ENCODE measurements at regions not wholly inside any gene's neighbourhood (a gene's known extent, or its start where the extent isn't known, plus 50 kb on each side); places are given as distances from the start of the nearest gene placed in this dataset.

DNA sequence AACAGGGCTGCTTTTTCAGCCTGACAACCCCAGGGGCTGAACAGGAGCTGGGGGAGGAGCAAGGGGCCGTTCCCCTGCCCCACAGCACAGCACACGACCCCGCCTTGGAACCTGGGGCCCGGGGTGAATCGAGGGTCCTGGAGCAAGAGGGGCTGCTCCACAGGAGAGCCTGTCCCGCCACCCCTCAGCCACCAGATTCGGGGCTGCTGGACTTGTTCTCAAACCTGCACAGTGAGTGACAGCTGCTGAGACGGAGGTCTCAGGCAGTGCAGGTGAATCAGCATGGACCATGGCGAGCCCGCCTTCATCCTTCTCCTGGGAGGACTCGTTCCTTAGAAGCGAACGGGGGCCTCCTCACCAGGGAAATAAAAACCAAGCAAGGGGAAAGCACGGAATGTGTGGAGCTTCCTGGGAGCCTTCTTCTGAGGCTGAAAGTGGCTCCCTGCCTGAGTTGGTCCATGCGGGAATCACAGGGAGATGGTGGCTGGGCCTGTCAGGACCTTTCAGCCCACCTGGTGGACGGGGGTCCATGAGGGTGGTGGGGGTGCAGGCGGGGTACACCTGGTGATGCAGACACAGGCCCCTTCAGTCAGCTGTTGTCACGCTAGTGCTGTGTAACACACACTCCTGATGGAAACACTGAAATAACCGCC is 125.4 kb downstream of the SIK1 start:
- DNase-seq = no peak

- DNase-seq = no peak
Measured at GRCh38 chr21:43300496-43301408, 126.2 kb downstream of the SIK1 start.

DNA sequence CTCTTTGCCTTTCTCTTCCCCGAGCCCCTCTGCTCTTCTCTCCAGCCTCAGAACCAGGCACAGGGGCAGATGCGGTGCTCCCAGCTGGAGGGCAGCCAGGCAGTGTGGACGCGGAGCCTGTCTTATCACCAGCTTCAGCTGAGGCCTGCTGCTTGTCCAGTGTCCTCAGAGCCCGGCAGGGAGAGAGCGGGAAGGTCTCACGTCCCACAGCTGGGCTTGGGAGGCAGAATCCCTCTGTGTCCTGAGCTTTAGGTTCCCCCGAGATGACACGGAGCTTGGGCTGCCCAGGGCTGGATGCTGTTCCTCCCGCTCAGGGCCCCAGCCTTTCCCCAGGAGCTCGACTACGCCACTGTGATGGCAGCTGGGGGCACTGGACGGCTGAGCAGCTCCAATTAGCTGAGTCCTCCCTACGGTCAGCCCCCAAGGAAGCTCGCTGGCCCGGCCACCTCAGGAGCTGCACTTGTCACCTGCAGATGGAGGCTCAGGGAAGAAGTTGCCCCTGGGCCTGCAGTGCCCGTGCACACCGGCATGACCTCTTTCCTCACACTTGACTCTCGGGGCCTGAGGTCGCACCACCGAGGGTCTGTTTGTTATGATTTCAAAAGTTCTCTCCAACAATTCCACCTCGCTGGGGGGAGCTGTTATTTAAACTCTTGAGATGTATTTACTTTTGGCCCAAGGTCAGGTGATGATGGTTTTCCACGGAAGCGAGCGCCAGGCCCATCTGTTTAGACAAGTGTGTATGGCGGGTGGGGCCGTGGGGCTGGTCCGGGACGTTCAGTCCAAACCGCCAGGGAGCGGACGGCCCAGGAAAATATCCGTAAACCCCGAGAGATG is 127.3 kb downstream of the SIK1 start:
- DNase-seq = no peak

GRCh38 chr21:43298546-43299440 is 128.1 kb downstream of the SIK1 start:
- no peak for DNase-seq

DNA sequence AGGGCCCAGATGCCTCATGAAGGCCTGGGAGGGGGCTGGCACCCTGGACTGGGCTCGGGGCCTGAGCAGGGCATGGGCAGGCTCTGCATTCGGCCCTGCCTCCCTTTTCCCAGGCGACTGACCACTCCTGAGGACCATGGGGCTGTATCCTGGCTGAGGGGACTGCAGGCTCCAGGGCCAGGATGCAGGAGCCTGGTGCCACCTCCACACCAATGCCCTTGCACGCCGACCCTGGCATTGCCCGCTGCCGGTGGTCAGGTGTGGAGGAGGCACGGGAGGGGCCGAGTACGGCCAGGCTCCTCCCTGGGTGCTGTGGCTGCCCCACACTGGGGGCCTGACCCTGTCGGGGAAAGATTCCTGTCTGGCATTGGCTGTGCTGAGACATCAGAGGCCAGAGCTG is 128.9 kb downstream of the SIK1 start:
- DNase-seq = no peak

DNA sequence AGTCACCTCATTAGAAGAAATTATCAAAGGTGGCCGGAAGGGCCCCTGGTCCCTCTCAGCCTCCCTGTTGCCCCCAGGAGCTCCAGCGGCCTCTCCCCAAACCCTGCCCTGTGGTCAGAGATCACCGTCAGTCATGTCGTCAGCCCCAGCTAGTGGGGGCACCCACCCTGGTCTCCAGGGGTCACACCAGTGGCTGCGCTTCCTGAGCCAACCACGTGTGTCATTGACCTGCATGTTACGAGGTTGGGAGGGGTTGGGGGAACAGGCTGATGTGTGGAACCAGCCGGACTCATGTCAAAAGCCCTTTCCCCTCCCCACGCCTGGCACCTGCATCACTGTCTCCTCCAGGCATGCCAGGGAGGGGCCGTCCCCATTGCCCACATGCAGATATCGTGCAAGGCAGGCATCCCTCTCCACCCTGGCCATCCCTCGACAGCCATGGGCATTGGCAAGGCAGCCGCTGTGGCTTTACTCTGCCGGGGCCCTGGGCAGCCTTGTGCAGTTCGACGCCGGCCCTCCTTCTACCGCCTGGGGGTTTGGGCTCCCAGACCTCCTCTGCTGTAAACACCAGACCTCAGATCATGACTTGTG is 128.7 kb downstream of the CRYAA start:
- no peak for DNase-seq

- no peak for DNase-seq
Measured at GRCh38 chr21:43295066-43295958, 126.5 kb downstream of the CRYAA start.

DNA sequence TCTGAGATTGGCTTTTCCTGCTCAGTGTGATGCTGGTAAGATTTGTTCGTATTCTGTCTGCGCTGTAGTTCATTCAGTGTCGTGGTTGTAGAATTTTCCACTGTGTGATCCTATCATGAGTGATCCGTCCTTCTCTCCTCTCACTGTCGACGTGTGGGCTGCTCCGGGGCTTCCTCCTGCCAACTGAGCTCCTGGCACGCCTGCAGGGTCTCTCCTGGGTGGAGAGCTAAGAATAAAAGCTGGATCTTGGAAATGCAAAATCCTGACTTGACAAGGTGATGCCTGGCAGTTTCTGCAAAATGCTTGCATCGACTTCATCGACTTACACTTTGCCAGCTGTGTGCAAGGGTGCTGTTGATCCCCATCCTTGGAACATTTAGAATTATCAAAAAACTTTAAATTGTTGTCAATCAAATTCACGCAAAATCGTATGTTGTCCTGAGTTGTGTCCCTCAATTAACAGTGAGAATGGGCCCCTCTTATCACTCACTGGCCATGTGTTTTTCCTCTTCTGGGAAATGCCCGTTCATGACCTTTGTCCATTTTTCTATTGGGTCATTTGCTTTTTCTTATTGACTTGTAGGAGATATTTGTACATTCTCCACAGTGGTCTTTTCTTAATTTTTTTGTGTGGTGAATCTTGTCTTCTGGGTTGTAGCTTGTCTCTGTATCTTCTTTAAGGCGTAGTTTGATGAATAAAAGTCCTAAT is 125.5 kb downstream of the CRYAA start:
- DNase-seq = no peak

- no peak for DNase-seq
Measured at GRCh38 chr21:43292866-43293142, 124.0 kb downstream of the CRYAA start.

DNA sequence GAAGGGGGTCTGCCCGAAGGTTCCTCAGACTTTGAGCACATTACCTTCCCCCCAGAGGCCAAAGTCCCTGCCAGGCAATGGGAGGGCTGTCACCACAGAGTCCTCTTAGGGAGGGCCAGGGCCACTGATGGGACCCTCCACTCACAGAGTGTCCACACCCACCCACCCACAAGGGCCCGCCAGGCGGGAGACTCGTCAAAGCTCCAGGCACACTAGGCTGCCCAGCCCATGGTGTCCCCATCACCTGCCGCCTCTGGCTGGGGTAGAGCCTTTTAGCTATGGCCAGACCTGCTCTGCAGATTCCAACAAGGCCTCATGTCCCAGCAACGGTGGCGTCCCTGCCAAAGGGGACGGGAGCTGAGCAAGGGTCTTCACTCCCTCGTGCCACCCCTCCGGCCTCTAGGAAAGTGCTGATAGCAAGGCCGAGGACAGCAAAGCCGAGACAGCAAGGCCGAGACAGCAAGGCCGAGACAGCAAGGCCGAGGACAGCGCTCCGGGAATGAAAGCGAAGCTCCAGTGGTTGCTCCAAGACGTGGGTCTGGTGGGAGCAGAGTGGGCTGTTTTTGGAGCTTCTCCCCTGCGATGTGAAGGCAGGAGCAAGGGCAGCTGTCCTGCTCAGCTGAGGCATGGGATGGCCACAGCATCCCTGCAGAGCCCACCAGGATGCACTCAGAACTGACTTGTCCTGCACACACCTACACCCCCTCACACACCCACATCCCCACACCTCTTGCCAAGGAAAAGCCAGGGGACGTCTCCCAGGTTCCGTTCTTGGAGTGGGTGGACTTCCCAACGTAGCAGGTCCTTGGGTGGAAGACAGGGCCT is 123.4 kb downstream of the CRYAA start:
- no peak for DNase-seq

DNA sequence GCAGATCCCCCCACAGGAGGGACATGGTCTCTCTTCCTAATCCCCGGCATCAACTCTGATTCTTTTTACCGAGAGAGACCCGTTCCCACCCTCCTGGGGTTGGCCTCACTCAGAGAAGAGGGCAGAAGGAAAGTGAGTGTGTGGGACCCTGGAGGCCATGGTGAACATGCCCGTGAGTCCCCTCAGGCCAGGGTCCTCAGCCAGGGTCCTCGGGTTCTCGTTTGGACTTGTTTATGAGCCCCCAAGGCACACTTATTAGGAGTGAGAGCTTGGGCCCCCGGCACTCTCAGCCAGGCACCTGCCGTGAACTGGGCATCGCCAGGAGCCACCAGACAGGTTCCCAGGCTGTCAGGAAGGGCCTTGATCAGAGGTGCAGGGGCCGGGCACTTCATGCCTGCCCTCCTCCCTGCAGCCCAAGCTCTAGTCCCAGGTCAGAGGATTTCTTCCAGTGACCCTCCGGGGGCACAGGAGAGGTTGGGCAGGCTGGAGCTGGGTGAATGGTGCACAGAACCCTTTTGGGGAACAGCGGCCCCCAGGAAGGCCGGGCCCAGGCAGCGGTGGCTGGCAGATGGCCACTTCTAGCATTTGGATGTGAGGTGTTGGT is 122.6 kb downstream of the CRYAA start:
- no peak for DNase-seq

DNA sequence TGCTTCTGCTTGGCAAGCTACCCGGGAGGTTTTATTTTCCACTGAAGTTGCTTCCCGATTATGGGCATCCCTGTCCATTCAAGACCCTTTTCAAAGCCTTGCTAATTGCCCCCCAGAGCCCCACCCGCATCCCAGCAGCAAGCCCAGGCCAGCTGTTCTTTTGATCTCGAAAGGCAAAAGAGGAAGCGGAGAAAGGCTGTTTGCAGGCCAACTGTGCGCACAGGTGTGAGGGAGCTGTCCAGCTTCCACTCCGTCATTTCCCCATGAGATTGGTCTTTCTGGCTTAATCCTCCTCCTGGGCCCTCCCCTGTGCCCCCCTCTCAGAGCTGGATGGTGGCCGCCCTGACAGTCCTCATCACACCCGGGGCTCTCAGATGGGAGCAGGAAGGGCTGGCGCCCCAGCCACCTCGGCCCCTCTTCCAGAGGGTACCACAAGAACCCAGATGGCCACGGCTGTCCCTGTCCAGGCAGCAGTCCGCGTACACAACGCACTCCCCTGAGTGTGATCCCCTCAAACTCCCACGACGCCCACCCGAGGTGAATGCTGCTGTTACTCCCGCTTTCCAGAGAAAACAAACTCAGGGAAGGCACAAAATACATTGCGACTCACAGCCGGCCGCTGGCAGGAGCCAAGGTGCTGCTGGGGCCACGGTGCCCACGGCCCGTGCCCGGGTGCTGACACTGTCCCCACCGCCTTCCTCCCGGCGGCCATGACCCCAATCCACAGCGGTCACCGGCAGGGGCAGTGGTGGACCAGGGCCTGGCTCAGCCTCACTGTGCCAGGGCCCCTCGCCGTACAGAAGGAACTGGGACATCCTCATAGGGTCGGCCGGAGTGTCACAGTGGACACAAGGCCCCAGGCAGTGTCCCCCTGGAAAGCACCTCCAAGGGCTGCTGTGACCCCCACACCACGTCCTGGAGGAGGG is 121.9 kb downstream of the CRYAA start:
- peak; percentile 69 for DNase-seq

GRCh38 chr21:43289966-43290365 is 121.2 kb downstream of the CRYAA start:
- DNase-seq = no peak

DNA sequence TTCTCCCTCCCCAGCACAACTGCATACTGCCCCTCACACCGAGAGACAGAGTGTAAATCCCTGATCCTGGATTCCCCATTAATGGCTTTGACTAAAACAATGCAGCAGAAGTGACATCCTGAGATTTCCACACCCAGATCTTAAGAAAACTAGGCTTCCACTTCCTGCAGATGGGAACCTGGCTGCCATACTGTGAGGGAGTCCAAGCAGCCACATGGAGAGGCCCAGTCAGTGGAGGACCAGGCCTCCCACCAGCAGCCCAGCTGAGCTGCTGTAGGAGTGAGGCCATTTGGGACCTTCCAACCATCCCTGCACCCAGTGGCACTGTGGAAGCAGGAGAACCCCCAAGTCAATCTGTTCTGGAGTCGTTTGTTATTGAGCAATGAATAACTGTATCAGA is 120.6 kb downstream of the CRYAA start:
- no peak for DNase-seq

- no peak for DNase-seq
Measured at GRCh38 chr21:43287795-43288755, 119.3 kb downstream of the CRYAA start.

GRCh38 chr21:43287111-43287760 is 118.4 kb downstream of the CRYAA start:
- DNase-seq = no peak
